Liver (tissue), 3 donors: ENCODE measurements at regions not wholly inside any gene's neighbourhood (a gene's known extent, or its start where the extent isn't known, plus 50 kb on each side); places are given as distances from the start of the nearest gene placed in this dataset.

ENCODE experiments used
- EGR1 ChIP-seq, 2 donors: IDR thresholded peaks; 2 replicates each; pipeline ENCODE4 v1.6.1; 2016 to 2018; ENCODE audit warnings: antibody characterized with exemption in 2 of 2, low read depth in 2 of 2
- JUND ChIP-seq, 2 donors: IDR thresholded peaks; 2 replicates each; pipeline ENCODE4 v1.6.1; 2016; ENCODE audit warnings: antibody characterized with exemption in 2 of 2
- NR2F2 ChIP-seq: IDR thresholded peaks from 2 replicates; pipeline ENCODE4 v1.6.1; 2016; ENCODE audit warnings: antibody characterized with exemption
- RAD21 ChIP-seq, 2 donors: IDR thresholded peaks; 2 replicates each; pipeline ENCODE4 v1.6.1; 2016; ENCODE audit warnings: antibody characterized with exemption in 2 of 2, mild to moderate bottlenecking in 2 of 2
- RXRA ChIP-seq, 2 donors: IDR thresholded peaks; 2 replicates each; pipeline ENCODE4 v1.6.1; 2017 to 2018; ENCODE audit warnings: antibody characterized with exemption in 2 of 2, mild to moderate bottlenecking in 1 of 2
- SP1 ChIP-seq: IDR thresholded peaks from 2 replicates; pipeline ENCODE4 v1.6.1; 2018; ENCODE audit warnings: antibody characterized with exemption, mild to moderate bottlenecking
- YY1 ChIP-seq: IDR thresholded peaks from 2 replicates; pipeline ENCODE4 v1.6.1; 2016; ENCODE audit warnings: antibody characterized with exemption, mild to moderate bottlenecking
- TF ChIP-seq, protein P1 (sequence below): fragments of 150-350 bp; IDR thresholded peaks from 2 replicates; pipeline ENCODE4 v1.5.1; 2017; ENCODE audit warnings: improper control_type of control experiment, low read depth, low read length; ENCODE audit not compliant: missing input control
- TF ChIP-seq, protein P2 (sequence below): IDR thresholded peaks from 2 replicates; pipeline ENCODE4 v1.6.1; 2016; ENCODE audit warnings: antibody characterized with exemption
- TF ChIP-seq, protein P3 (sequence below): IDR thresholded peaks from 2 replicates; pipeline ENCODE4 v1.6.1; 2016; ENCODE audit warnings: antibody characterized with exemption, mild to moderate bottlenecking
- TF ChIP-seq, protein P4 (sequence below): IDR thresholded peaks from 2 replicates; pipeline ENCODE4 v1.6.1; 2016; ENCODE audit warnings: antibody characterized with exemption
- donor health status: healthy.
- donor health status: healthy.

DNA sequence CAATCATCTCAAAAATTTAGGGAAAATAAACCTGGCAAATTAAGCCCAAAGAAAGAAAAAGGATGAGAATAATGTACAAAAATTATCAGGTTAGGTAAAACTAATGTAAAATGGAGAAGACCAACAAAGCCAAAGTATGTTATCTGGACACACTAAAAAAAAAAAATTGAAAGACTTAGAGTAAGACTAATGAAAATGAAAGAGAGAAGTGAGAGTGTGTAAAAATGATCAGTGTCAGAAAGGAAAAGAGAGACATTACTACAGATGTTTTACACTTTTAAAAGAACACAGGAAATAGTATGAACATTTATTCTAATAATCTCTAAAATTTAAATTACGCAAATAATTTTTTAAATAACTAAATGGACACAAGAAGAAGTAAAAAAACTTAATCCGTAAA lies 573.3 kb upstream of the NR2F2 start:
- TF ChIP-seq, protein P1, sequence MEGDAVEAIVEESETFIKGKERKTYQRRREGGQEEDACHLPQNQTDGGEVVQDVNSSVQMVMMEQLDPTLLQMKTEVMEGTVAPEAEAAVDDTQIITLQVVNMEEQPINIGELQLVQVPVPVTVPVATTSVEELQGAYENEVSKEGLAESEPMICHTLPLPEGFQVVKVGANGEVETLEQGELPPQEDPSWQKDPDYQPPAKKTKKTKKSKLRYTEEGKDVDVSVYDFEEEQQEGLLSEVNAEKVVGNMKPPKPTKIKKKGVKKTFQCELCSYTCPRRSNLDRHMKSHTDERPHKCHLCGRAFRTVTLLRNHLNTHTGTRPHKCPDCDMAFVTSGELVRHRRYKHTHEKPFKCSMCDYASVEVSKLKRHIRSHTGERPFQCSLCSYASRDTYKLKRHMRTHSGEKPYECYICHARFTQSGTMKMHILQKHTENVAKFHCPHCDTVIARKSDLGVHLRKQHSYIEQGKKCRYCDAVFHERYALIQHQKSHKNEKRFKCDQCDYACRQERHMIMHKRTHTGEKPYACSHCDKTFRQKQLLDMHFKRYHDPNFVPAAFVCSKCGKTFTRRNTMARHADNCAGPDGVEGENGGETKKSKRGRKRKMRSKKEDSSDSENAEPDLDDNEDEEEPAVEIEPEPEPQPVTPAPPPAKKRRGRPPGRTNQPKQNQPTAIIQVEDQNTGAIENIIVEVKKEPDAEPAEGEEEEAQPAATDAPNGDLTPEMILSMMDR: no peak
- TF ChIP-seq NR2F2: no peak
- TF ChIP-seq RAD21 (IDR thresholded peaks at IDR 0.05): no peak
- TF ChIP-seq, protein P2, sequence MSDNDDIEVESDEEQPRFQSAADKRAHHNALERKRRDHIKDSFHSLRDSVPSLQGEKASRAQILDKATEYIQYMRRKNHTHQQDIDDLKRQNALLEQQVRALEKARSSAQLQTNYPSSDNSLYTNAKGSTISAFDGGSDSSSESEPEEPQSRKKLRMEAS: no peak
- no peak for TF ChIP-seq YY1
- TF ChIP-seq, protein P3, sequence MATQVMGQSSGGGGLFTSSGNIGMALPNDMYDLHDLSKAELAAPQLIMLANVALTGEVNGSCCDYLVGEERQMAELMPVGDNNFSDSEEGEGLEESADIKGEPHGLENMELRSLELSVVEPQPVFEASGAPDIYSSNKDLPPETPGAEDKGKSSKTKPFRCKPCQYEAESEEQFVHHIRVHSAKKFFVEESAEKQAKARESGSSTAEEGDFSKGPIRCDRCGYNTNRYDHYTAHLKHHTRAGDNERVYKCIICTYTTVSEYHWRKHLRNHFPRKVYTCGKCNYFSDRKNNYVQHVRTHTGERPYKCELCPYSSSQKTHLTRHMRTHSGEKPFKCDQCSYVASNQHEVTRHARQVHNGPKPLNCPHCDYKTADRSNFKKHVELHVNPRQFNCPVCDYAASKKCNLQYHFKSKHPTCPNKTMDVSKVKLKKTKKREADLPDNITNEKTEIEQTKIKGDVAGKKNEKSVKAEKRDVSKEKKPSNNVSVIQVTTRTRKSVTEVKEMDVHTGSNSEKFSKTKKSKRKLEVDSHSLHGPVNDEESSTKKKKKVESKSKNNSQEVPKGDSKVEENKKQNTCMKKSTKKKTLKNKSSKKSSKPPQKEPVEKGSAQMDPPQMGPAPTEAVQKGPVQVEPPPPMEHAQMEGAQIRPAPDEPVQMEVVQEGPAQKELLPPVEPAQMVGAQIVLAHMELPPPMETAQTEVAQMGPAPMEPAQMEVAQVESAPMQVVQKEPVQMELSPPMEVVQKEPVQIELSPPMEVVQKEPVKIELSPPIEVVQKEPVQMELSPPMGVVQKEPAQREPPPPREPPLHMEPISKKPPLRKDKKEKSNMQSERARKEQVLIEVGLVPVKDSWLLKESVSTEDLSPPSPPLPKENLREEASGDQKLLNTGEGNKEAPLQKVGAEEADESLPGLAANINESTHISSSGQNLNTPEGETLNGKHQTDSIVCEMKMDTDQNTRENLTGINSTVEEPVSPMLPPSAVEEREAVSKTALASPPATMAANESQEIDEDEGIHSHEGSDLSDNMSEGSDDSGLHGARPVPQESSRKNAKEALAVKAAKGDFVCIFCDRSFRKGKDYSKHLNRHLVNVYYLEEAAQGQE: no peak
- TF ChIP-seq, protein P4, sequence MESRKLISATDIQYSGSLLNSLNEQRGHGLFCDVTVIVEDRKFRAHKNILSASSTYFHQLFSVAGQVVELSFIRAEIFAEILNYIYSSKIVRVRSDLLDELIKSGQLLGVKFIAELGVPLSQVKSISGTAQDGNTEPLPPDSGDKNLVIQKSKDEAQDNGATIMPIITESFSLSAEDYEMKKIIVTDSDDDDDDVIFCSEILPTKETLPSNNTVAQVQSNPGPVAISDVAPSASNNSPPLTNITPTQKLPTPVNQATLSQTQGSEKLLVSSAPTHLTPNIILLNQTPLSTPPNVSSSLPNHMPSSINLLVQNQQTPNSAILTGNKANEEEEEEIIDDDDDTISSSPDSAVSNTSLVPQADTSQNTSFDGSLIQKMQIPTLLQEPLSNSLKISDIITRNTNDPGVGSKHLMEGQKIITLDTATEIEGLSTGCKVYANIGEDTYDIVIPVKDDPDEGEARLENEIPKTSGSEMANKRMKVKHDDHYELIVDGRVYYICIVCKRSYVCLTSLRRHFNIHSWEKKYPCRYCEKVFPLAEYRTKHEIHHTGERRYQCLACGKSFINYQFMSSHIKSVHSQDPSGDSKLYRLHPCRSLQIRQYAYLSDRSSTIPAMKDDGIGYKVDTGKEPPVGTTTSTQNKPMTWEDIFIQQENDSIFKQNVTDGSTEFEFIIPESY: no peak
- TF ChIP-seq RXRA (IDR thresholded peaks at IDR 0.05): no peak
- TF ChIP-seq EGR1 (IDR thresholded peaks at IDR 0.05; ENCODE audit: low read depth in 2 of 2): no peak
- no peak for TF ChIP-seq SP1
- TF ChIP-seq JUND (IDR thresholded peaks at IDR 0.05): no peak
